CD4-positive, alpha-beta T cell treated with Interleukin-17A for 4 hours (primary cell): ENCODE measurements at regions not wholly inside any gene's neighbourhood (a gene's known extent, or its start where the extent isn't known, plus 50 kb on each side); places are given as distances from the start of the nearest gene placed in this dataset.

ENCODE experiments used
- DNase-seq: peaks from one replicate; pipeline ENCODE4 v3.0.0-alpha.2; 2020; ENCODE audit warnings: mixed read lengths

DNA sequence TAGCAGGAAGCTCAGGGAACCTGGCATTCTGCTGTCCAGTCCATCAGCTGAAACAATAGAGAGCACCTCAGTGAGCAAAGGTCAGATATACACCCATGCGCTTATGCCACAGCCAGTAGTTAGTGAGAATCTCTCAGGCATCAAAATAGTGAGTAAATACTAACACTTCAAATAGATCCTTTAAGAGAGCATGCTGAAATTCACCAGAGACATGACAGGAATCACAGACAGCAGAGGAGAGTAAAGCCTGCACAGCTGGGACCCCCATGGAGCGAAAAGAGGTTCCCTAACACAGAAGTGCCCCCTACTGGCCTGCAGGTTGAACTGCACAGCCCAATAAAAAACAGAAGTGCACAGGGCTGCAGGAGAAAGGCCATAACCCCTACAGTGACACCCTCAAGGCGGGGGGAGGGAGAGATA lies 57.6 kb upstream of the ANTXRL start:
- DNase-seq, result peak; percentile 24

GRCh38 chr10:46230615-46231014 lies 56.2 kb upstream of the ANTXRL start:
- no peak for DNase-seq

DNA sequence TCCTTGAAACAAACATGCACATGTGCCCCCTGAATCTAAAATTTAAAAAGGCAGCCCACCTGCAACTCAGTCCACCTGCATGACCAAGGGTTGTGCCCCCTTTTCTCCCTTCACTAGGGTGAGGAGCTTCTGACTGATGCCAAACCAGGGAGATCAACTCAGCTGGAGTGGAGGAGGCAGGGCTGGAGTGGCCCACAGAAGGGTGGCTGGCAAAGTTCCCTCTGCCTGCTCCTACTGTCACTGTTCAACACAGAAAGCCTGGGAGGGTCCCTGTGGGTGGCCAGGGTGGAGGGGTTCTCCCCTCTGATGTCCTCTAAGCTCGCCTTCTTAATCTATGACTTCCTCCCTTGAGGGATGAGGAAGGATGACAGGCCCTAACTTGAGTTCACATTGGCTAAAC lies 55.7 kb upstream of the ANTXRL start:
- no peak for DNase-seq

GRCh38 chr10:46232084-46232483 lies 54.7 kb upstream of the ANTXRL start:
- no peak for DNase-seq

DNA sequence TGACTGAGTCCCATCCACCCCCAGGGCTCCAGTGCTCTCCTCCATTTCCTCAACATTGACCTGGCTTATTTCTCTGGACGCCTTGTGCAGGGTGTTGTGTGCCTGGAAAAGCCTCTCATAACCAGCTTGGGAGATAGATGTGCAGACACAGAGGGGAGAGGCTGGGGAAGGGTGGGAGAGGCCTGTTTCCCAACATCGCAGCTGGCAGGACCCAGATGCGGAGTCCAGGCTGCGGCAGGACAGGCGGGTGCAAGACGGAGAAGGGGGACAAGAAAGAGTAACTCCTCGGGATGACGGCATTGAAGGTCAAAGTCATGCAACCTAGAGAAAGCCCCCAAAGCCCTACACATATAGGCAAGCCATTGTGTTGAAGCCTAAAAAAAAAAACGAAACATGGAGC lies 54.1 kb upstream of the ANTXRL start:
- no peak for DNase-seq

DNA sequence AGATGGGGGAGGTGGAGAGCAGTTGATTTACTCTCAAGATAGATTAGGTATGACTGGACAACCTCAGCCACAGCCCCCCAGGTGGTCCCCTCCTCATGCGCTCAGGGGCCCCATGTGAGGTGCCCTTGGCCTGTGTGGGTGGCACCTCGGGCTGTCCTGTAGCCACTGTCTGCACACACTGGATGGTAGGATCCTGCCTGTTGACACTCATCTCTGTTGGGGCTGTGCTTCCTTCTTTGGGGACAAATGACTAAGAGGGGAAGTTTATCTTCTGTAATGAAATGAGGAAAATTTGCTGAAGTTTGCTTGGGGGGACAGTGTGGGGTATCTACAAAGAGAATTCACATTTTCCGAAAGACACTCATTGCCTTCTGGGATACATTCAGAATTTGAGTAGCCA lies 53.6 kb upstream of the ANTXRL start:
- no peak for DNase-seq

DNA sequence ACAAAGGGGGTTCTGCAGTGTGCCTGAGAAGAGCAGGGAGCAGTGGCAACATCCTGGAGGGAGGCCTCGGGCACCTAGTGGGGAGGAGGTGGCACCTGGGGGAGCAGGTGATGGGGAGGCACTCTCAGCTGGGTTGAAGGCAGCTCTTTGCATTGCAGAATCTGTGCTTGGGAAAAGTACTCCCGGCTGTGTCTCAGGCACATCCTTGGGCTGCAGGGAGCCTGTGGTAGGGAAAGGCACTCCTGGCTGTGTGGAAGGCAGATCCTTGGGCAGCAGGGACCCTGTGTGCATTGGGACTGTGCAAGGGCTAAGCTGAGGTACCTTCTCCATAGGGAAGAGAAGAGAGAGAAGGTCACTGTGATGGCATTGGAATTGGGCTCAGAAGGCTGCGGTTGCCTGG lies 52.8 kb upstream of the ANTXRL start:
- DNase-seq, result no peak

- no peak for DNase-seq
Observed at GRCh38 chr10:46234431-46235060, 52.3 kb upstream of the ANTXRL start.

GRCh38 chr10:46235705-46236545 lies 50.9 kb upstream of the ANTXRL start:
- DNase-seq, result no peak

GRCh38 chr10:46236546-46236887 lies 50.3 kb upstream of the ANTXRL start:
- DNase-seq, result no peak

DNA sequence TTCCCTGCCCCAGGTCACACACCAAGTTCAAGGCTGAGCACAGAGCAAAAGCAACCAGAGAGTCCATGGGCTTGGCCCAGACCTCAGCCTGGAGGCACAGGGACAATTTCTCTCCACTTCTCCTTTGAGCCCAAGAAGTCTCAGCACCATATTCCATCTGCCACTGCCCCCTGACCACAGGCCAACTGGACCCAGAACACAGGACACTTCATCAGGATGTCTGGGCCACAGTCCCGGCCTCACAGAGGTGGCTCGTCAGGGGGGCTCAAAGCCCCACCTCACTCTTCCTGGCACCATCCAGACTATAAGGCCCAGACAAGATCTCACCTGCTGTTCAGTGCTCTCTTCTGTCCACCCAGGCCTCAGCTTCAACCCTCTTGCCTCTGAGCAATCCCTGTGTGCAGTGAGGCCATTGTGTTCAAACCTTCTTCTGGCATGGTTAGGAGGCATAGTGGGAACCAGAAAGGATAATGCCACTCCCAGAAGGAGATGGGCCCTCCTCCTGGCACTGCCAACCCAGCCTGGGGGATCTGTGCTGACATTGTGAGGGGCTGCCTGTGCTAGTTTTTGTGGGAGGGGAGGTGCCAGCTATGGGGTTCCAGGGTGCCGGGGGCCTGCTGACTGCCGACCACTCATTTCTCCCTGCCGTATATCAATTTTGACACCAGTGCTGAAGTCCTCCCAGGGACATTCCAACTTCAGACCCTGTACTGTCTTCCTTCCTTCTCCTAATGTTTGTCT lies 49.7 kb upstream of the ANTXRL start:
- DNase-seq, result no peak
